ENCODE measurements at regions not wholly inside any gene's neighbourhood (a gene's known extent, or its start where the extent isn't known, plus 50 kb on each side); places are given as distances from the start of the nearest gene placed in this dataset.

- no peaks in the 10 kb centered on the region for H3K27me3 Mint-ChIP-seq (ENCODE audit: low read depth, unreplicated experiment)
- no peak overlapping the region for H3K9ac ChIP-seq (ENCODE audit: low read length)
- no peaks in the 10 kb centered on the region for H3K27me3 ChIP-seq (ENCODE audit: insufficient read depth, low read length)
- H3K36me3 Mint-ChIP-seq (ENCODE audit: low read depth, unreplicated experiment): no peaks in the 10 kb centered on the region
- peaks cover 29% of the 10 kb centered on the region for H3K4me1 Mint-ChIP-seq (ENCODE audit: low read depth, unreplicated experiment)
- no peaks in the 10 kb centered on the region for H3K9me3 ChIP-seq (ENCODE audit: insufficient read depth, low read depth, low read length)
- no peaks in the 10 kb centered on the region for H3K9me3 Mint-ChIP-seq (ENCODE audit: unreplicated experiment)
- no peak overlapping the region for H3K4me3 ChIP-seq (ENCODE audit: insufficient read depth, low read depth, low read length)
- peak; percentile 26 for DNase-seq (ENCODE audit: low read depth)
- peak overlapping the region; percentile 64 for H3K4me2 ChIP-seq (ENCODE audit: low read length)
- no peaks in the 10 kb centered on the region for H3K36me3 ChIP-seq (ENCODE audit: insufficient read depth, low read length)
- H3K27ac ChIP-seq (ENCODE audit: low read depth, low read length): no peak overlapping the region
- H4K20me1 ChIP-seq (ENCODE audit: insufficient read depth, low read length): no peaks in the 10 kb centered on the region
- TF ChIP-seq, protein P1, sequence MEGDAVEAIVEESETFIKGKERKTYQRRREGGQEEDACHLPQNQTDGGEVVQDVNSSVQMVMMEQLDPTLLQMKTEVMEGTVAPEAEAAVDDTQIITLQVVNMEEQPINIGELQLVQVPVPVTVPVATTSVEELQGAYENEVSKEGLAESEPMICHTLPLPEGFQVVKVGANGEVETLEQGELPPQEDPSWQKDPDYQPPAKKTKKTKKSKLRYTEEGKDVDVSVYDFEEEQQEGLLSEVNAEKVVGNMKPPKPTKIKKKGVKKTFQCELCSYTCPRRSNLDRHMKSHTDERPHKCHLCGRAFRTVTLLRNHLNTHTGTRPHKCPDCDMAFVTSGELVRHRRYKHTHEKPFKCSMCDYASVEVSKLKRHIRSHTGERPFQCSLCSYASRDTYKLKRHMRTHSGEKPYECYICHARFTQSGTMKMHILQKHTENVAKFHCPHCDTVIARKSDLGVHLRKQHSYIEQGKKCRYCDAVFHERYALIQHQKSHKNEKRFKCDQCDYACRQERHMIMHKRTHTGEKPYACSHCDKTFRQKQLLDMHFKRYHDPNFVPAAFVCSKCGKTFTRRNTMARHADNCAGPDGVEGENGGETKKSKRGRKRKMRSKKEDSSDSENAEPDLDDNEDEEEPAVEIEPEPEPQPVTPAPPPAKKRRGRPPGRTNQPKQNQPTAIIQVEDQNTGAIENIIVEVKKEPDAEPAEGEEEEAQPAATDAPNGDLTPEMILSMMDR (IDR thresholded peaks at IDR 0.05; ENCODE audit: insufficient read depth, low read depth, low read length): no peak
- no peak for TF ChIP-seq EZH2 (IDR thresholded peaks at IDR 0.05; ENCODE audit: insufficient read depth, low read length)
- peak overlapping the region; percentile 54 for H3K4me3 Mint-ChIP-seq (ENCODE audit: unreplicated experiment)
- H2AFZ ChIP-seq (ENCODE audit: low read depth, low read length): no peak overlapping the region
- FAIRE-seq: no peak
- no peaks in the 10 kb centered on the region for H3K79me2 ChIP-seq (ENCODE audit: insufficient read depth, low read length)
- no peak overlapping the region for H3K27ac Mint-ChIP-seq (ENCODE audit: unreplicated experiment)
- H3K4me1 ChIP-seq (ENCODE audit: insufficient read depth, low read length): peaks cover 24% of the 10 kb centered on the region
Measured at GRCh38 chr18:2112435-2113045, 458.8 kb downstream of the METTL4 start.

GRCh38 chr18:2114289-2114688 lies 457.0 kb downstream of the METTL4 start:
- H3K4me1 Mint-ChIP-seq (ENCODE audit: low read depth, unreplicated experiment): peaks cover 23% of the 10 kb centered on the region
- no peaks in the 10 kb centered on the region for H3K27me3 Mint-ChIP-seq (ENCODE audit: low read depth, unreplicated experiment)

GRCh38 chr18:2114765-2115164 lies 456.5 kb downstream of the METTL4 start:
- Mint-ChIP-seq H3K36me3 (ENCODE audit: low read depth, unreplicated experiment) (no peaks in the 10 kb centered on the region), H3K27ac (ENCODE audit: unreplicated experiment) (no peak overlapping the region), H3K27me3 (ENCODE audit: low read depth, unreplicated experiment) (no peaks in the 10 kb centered on the region), H3K9me3 (ENCODE audit: unreplicated experiment) (no peaks in the 10 kb centered on the region), H3K4me1 (ENCODE audit: low read depth, unreplicated experiment) (peaks cover 23% of the 10 kb centered on the region), H3K4me3 (ENCODE audit: unreplicated experiment) (no peak overlapping the region)
- TF ChIP-seq, protein P1 (IDR thresholded peaks at IDR 0.05; ENCODE audit: insufficient read depth, low read depth, low read length): no peak
- TF ChIP-seq EZH2 (IDR thresholded peaks at IDR 0.05; ENCODE audit: insufficient read depth, low read length): no peak
- Histone ChIP-seq H2AFZ (ENCODE audit: low read depth, low read length) (no peak overlapping the region), H3K4me2 (ENCODE audit: low read length) (no peak overlapping the region), H3K9me3 (ENCODE audit: insufficient read depth, low read depth, low read length) (no peaks in the 10 kb centered on the region), H3K27me3 (ENCODE audit: insufficient read depth, low read length) (no peaks in the 10 kb centered on the region), H4K20me1 (ENCODE audit: insufficient read depth, low read length) (no peaks in the 10 kb centered on the region), H3K4me3 (ENCODE audit: insufficient read depth, low read depth, low read length) (no peak overlapping the region), H3K9ac (ENCODE audit: low read length) (no peak overlapping the region), H3K27ac (ENCODE audit: low read depth, low read length) (no peak overlapping the region), H3K79me2 (ENCODE audit: insufficient read depth, low read length) (no peaks in the 10 kb centered on the region), H3K4me1 (ENCODE audit: insufficient read depth, low read length) (peaks cover 17% of the 10 kb centered on the region), H3K36me3 (ENCODE audit: insufficient read depth, low read length) (no peaks in the 10 kb centered on the region)
- no peak for DNase-seq (ENCODE audit: low read depth)
- no peak for FAIRE-seq

More at GRCh38 chr18:2114289-2114688, 457.0 kb downstream of the METTL4 start:
- no peaks in the 10 kb centered on the region for H3K36me3 ChIP-seq (ENCODE audit: insufficient read depth, low read length)
- H3K9me3 ChIP-seq (ENCODE audit: insufficient read depth, low read depth, low read length): no peaks in the 10 kb centered on the region
- no peaks in the 10 kb centered on the region for H3K9me3 Mint-ChIP-seq (ENCODE audit: unreplicated experiment)
- H3K27ac ChIP-seq (ENCODE audit: low read depth, low read length): no peak overlapping the region
- no peak overlapping the region for H3K4me2 ChIP-seq (ENCODE audit: low read length)
- no peak overlapping the region for H2AFZ ChIP-seq (ENCODE audit: low read depth, low read length)
- peaks cover 17% of the 10 kb centered on the region for H3K4me1 ChIP-seq (ENCODE audit: insufficient read depth, low read length)
- no peaks in the 10 kb centered on the region for H3K79me2 ChIP-seq (ENCODE audit: insufficient read depth, low read length)
- no peak overlapping the region for H3K4me3 Mint-ChIP-seq (ENCODE audit: unreplicated experiment)
- no peak for TF ChIP-seq EZH2 (IDR thresholded peaks at IDR 0.05; ENCODE audit: insufficient read depth, low read length)
- TF ChIP-seq, protein P1 (IDR thresholded peaks at IDR 0.05; ENCODE audit: insufficient read depth, low read depth, low read length): no peak
- no peak overlapping the region for H3K27ac Mint-ChIP-seq (ENCODE audit: unreplicated experiment)
- no peak for DNase-seq (ENCODE audit: low read depth)
- no peak overlapping the region for H3K9ac ChIP-seq (ENCODE audit: low read length)
- no peaks in the 10 kb centered on the region for H3K36me3 Mint-ChIP-seq (ENCODE audit: low read depth, unreplicated experiment)
- no peak for FAIRE-seq
- no peak overlapping the region for H3K4me3 ChIP-seq (ENCODE audit: insufficient read depth, low read depth, low read length)
- H4K20me1 ChIP-seq (ENCODE audit: insufficient read depth, low read length): no peaks in the 10 kb centered on the region
- no peaks in the 10 kb centered on the region for H3K27me3 ChIP-seq (ENCODE audit: insufficient read depth, low read length)

Data from astrocyte (in vitro differentiated cells and primary cell).